IPS-NIHi7 (cell line): ENCODE measurements at regions not wholly inside any gene's neighbourhood (a gene's known extent, or its start where the extent isn't known, plus 50 kb on each side); places are given as distances from the start of the nearest gene placed in this dataset.
"Not testable (repeated sequence)": the region's sequence is repeated elsewhere in the genome, so short reads cannot be mapped to it uniquely, and the experiment has no call there.

Source experiments
- DNase-seq: peaks from one replicate; pipeline ENCODE4 v3.0.0; 2012; ENCODE audit warnings: mixed read lengths; ENCODE audit errors: extremely low spot score

- no peak for DNase-seq
These were observed 96.7 kb upstream of the SIRPG start for GRCh38 chr20:1754306-1754705.

- DNase-seq: no peak
These were observed 94.5 kb upstream of the SIRPG start for GRCh38 chr20:1752045-1752444.

GRCh38 chr20:1748777-1749176, 91.2 kb upstream of the SIRPG start:
- DNase-seq: no peak

GRCh38 chr20:1747953-1748577, 90.5 kb upstream of the SIRPG start:
- DNase-seq: no peak

- not testable (repeated sequence) for DNase-seq
These were observed 84.5 kb upstream of the SIRPG start for GRCh38 chr20:1742049-1742434.

GRCh38 chr20:1741309-1742048, 83.9 kb upstream of the SIRPG start:
- DNase-seq: no peak

GRCh38 chr20:1737134-1737533, 79.6 kb upstream of the SIRPG start:
- DNase-seq: no peak

GRCh38 chr20:1735417-1736089, 78.0 kb upstream of the SIRPG start:
- DNase-seq: no peak

- DNase-seq: no peak
These were observed 76.8 kb upstream of the SIRPG start for GRCh38 chr20:1734269-1734858.

- DNase-seq: not testable (repeated sequence)
These were observed 74.3 kb upstream of the SIRPG start for GRCh38 chr20:1731828-1732375.

- DNase-seq: not testable (repeated sequence)
These were observed 73.6 kb upstream of the SIRPG start for GRCh38 chr20:1730981-1731711.

GRCh38 chr20:1727303-1727702, 69.7 kb upstream of the SIRPG start:
- not testable (repeated sequence) for DNase-seq

- DNase-seq: no peak
These were observed 67.3 kb upstream of the SIRPG start for GRCh38 chr20:1724901-1725300.

- no peak for DNase-seq
These were observed 65.0 kb upstream of the SIRPG start for GRCh38 chr20:1722513-1723050.

GRCh38 chr20:1721687-1722512, 64.3 kb upstream of the SIRPG start:
- DNase-seq: peak; percentile 80

GRCh38 chr20:1720845-1721475, 63.4 kb upstream of the SIRPG start:
- no peak for DNase-seq

GRCh38 chr20:1720226-1720625, 62.6 kb upstream of the SIRPG start:
- DNase-seq: no peak

GRCh38 chr20:1718604-1719384, 61.2 kb upstream of the SIRPG start:
- no peak for DNase-seq
